Gastroesophageal sphincter (tissue), 3 donors: ENCODE measurements at regions not wholly inside any gene's neighbourhood (a gene's known extent, or its start where the extent isn't known, plus 50 kb on each side); places are given as distances from the start of the nearest gene placed in this dataset.

Experiments
- POLR2A ChIP-seq, 2 donors: fragments of 450-650 bp; IDR thresholded peaks; one replicate each; pipeline ENCODE4 v1.6.1; 2017; ENCODE audit warnings: antibody characterized with exemption in 2 of 2, mild to moderate bottlenecking in 2 of 2, moderate library complexity in 1 of 2
- TF ChIP-seq, protein P1 (sequence below), 4 experiments: fragments of 200-600 bp in 2 of 4; fragments of 450-650 bp in 2 of 4; sonication (generic) in 1 of 4; IDR thresholded peaks; one replicate each; pipeline ENCODE4 v1.5.1; 2017 to 2019; ENCODE audit warnings: antibody characterized with exemption in 4 of 4, mild to moderate bottlenecking in 2 of 4, moderate library complexity in 2 of 4

- no peak for TF ChIP-seq POLR2A (IDR thresholded peaks at IDR 0.05)
- TF ChIP-seq, protein P1, sequence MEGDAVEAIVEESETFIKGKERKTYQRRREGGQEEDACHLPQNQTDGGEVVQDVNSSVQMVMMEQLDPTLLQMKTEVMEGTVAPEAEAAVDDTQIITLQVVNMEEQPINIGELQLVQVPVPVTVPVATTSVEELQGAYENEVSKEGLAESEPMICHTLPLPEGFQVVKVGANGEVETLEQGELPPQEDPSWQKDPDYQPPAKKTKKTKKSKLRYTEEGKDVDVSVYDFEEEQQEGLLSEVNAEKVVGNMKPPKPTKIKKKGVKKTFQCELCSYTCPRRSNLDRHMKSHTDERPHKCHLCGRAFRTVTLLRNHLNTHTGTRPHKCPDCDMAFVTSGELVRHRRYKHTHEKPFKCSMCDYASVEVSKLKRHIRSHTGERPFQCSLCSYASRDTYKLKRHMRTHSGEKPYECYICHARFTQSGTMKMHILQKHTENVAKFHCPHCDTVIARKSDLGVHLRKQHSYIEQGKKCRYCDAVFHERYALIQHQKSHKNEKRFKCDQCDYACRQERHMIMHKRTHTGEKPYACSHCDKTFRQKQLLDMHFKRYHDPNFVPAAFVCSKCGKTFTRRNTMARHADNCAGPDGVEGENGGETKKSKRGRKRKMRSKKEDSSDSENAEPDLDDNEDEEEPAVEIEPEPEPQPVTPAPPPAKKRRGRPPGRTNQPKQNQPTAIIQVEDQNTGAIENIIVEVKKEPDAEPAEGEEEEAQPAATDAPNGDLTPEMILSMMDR (IDR thresholded peaks at IDR 0.05) = no peak
Observed at GRCh38 chr1:195709821-195710220, 898.4 kb downstream of the KCNT2 start.
